Activated T-cell treated with anti-CD3 and anti-CD28 coated beads for 24 hours (primary cell): ENCODE measurements at regions not wholly inside any gene's neighbourhood (a gene's known extent, or its start where the extent isn't known, plus 50 kb on each side); places are given as distances from the start of the nearest gene placed in this dataset.

Source experiments
- DNase-seq: peaks from one replicate; pipeline ENCODE4 v3.0.0-alpha.2; 2020; ENCODE audit warnings: low read depth

DNA sequence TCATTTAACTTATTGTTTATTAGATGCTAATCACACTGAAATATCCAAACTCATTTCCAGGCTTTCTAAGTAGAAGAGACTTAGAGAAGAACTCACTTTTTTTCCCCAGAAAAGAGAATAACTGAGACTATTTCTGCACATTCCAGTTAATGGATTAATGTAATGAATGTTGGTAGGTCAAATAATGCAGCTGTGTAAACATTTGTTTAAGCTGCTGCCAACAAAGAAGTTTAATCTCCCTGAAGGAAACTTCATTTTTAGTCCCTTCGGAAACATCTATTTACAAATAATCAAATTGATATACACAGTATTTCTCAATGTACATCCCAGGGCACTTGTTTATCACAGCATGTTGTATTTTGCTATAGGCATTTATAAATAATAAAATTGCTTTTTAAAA is 126.9 kb downstream of the KCNS3 start:
- DNase-seq = no peak

- DNase-seq = no peak
Measured at GRCh38 chr2:18001671-18002070, 123.2 kb downstream of the KCNS3 start.

- no peak for DNase-seq
Measured at GRCh38 chr2:17996978-17997377, 118.5 kb downstream of the KCNS3 start.

- no peak for DNase-seq
Measured at GRCh38 chr2:17995593-17995992, 117.1 kb downstream of the KCNS3 start.
